Neural cell (in vitro differentiated cells): ENCODE measurements at regions not wholly inside any gene's neighbourhood (a gene's known extent, or its start where the extent isn't known, plus 50 kb on each side); places are given as distances from the start of the nearest gene placed in this dataset.

ENCODE experiments used
- CTCF ChIP-seq: fragments of 450-650 bp; IDR thresholded peaks from 2 replicates; pipeline ENCODE4 v1.5.1; 2014; ENCODE audit warnings: antibody characterized with exemption, mild to moderate bottlenecking, moderate library complexity; ENCODE audit not compliant: poor library complexity, severe bottlenecking
- EP300 ChIP-seq: fragments of 450-650 bp; conservative IDR thresholded peaks from 2 replicates; pipeline ENCODE4 v1.6.1; 2014; ENCODE audit warnings: antibody characterized with exemption, mild to moderate bottlenecking, moderate library complexity; ENCODE audit not compliant: poor library complexity, severe bottlenecking
- EZH2 ChIP-seq: fragments of 200-600, 300-800 bp; shearing (Covaris generic), sonication (generic); IDR thresholded peaks from 2 replicates; pipeline ENCODE4 v1.6.1; 2014; ENCODE audit warnings: antibody characterized with exemption, low read length, borderline replicate concordance, mild to moderate bottlenecking; ENCODE audit not compliant: insufficient read depth, poor library complexity, severe bottlenecking
- MXI1 ChIP-seq: fragments of 450-650 bp; conservative IDR thresholded peaks from 2 replicates; pipeline ENCODE4 v1.6.1; 2014; ENCODE audit warnings: antibody characterized with exemption, mild to moderate bottlenecking; ENCODE audit not compliant: poor library complexity, severe bottlenecking
- POLR2AphosphoS5 ChIP-seq: IDR thresholded peaks from 2 replicates; pipeline ENCODE4 v1.6.1; 2012
- RAD21 ChIP-seq: fragments of 450-650 bp; conservative IDR thresholded peaks from 2 replicates; pipeline ENCODE4 v1.6.1; 2014; ENCODE audit warnings: antibody characterized with exemption, mild to moderate bottlenecking, moderate library complexity
- REST ChIP-seq: IDR thresholded peaks from 2 replicates; pipeline ENCODE4 v1.6.1; 2012; ENCODE audit warnings: borderline replicate concordance
- SMC3 ChIP-seq: fragments of 450-650 bp; conservative IDR thresholded peaks from 2 replicates; pipeline ENCODE4 v1.6.1; 2014; ENCODE audit warnings: antibody characterized with exemption, mild to moderate bottlenecking, moderate library complexity; ENCODE audit not compliant: poor library complexity
- TAF1 ChIP-seq: IDR thresholded peaks from 2 replicates; pipeline ENCODE4 v1.6.1; 2012; ENCODE audit warnings: low read depth

DNA sequence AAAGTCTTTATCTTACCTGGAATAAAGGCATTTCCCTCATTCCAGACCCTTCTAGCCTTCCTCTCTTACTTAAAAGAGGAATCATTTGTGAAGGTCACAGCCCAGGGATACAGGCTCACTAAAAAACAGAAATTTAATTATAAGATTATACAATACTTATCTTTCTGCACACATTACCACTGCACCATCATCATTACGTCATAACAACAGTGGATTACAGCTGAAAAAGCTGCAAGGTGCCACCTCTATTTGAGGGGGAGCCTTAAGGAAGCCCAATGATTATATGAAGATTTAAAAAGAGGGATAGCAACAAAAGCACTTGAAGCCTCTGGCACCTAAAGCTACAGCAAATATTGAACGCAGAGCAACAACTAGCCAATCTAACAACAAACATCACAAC, 452.9 kb upstream of the EYS start:
- TF ChIP-seq CTCF, result no peak
- no peak for TF ChIP-seq EZH2
- no peak for TF ChIP-seq EP300
- TF ChIP-seq POLR2AphosphoS5, result no peak
- no peak for TF ChIP-seq MXI1
- no peak for TF ChIP-seq SMC3
- no peak for TF ChIP-seq REST
- TF ChIP-seq RAD21, result no peak
- no peak for TF ChIP-seq TAF1
